ENCODE measurements at regions not wholly inside any gene's neighbourhood (a gene's known extent, or its start where the extent isn't known, plus 50 kb on each side); places are given as distances from the start of the nearest gene placed in this dataset.
A peak's percentile ranks its signal among the peaks of the same experiment; 100 is the strongest.
"Not testable (repeated sequence)": the region's sequence is repeated elsewhere in the genome, so short reads cannot be mapped to it uniquely, and the experiment has no call there.

GRCh38 chr4:127407572-127407971 lies 225.2 kb upstream of the INTU start:
- not testable (repeated sequence) for DNase-seq (ENCODE audit: low read depth)

- DNase-seq (ENCODE audit: low read depth), result no peak
Observed at GRCh38 chr4:127410201-127410600, 222.6 kb upstream of the INTU start.

GRCh38 chr4:127410644-127411043 lies 222.1 kb upstream of the INTU start:
- no peak for DNase-seq (ENCODE audit: low read depth)

- no peak for DNase-seq (ENCODE audit: low read depth)
Observed at GRCh38 chr4:127414951-127415606, 217.7 kb upstream of the INTU start.

GRCh38 chr4:127416115-127416514 lies 216.6 kb upstream of the INTU start:
- no peak for DNase-seq (ENCODE audit: low read depth)

DNA sequence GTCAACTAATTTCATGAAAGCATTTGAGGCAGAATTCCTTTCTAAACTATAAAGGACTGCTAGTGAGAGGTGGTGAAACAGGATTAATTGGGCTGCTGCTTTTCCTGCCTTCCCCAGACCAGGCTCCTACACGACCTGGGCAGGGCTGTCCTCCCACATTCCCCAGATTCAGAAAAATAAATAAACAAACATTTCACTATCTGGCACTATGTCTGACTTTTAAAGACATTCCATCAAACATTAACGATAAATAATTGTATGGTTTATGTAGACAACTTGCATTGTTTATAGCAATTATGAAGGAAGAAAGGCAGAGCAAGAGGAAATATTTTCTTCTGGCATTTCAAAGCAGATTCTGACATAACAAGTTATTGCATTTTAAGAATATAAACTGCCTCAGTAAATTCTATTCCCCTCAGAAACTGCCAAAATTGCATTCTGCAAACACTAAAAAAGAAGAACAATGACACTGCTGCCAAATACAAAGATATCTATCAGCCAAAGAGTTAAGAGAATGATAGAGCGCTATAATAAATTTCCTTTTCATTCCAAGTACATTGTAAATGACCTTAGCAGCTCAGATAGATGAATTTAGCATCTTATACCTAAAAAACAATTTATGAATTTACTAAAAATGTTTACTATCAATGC lies 214.7 kb upstream of the INTU start:
- no peak for DNase-seq (ENCODE audit: low read depth)

- DNase-seq (ENCODE audit: low read depth), result no peak
Observed at GRCh38 chr4:127419431-127419830, 213.3 kb upstream of the INTU start.

- DNase-seq (ENCODE audit: low read depth), result no peak
Observed at GRCh38 chr4:127421437-127421836, 211.3 kb upstream of the INTU start.

- DNase-seq (ENCODE audit: low read depth), result no peak
Observed at GRCh38 chr4:127425202-127425845, 207.4 kb upstream of the INTU start.

- DNase-seq (ENCODE audit: low read depth), result no peak
Observed at GRCh38 chr4:127425851-127426250, 206.9 kb upstream of the INTU start.

DNA sequence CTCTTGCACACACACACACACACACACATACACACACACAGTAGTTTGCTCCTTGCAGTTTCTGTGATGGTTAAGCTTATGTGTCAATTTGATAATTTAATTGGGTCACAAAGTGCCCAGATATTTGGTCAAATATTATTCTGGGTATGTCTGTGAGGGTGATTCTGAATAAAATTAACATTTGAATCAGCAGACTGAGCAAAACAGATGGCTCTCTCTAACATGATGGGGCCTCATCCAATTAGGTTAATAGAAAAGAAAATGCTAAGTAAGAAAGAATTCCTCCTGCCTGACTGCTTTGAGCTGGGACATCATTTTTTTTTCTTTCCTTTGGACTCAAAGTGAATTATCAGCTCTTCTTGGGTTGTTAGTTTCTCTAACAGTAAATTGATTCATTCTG lies 191.2 kb upstream of the INTU start:
- DNase-seq (ENCODE audit: low read depth), result no peak

DNA sequence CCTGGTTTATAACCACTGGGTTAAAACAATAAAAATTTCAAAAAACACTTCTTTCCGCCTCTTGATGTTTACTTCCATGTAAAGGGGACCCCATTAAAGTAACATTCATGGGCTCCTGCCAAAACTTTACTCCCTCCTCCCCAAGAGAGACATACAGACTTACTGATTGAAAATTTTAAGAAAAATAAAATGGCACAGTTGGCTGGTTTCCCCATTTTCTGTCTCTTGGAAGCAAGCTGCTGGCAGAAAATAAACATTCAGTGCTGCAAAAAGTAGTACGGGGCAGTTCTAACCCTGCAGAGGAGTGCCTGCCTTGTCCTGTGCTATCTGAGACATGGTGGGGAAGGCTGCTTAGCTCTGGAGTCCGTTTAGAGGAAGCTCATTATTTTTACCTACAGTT lies 187.3 kb upstream of the INTU start:
- DNase-seq (ENCODE audit: low read depth), result no peak

DNA sequence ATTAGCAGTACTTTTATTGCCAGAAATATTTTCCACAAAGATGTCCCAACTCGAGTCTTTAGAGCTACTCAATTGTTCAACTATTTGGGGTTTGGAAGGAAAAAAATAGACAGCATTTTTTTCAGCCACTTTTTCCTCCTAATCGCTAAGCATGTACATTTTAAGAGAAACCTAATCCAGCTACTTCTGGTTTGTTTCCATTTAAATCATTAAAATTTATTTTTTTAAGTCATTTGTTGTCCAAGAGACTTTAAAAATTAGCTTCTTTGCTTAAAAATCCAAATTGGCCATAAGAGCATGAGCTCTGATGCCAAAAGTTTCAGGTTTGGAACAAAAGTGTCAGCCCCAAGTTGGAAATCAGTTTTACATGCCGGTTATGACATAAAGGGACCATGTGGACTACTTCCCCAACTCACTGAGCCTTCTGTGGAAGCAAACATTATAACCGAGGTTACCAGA lies 186.3 kb upstream of the INTU start:
- no peak for DNase-seq (ENCODE audit: low read depth)

- DNase-seq (ENCODE audit: low read depth), result no peak
Observed at GRCh38 chr4:127448986-127449385, 183.8 kb upstream of the INTU start.

GRCh38 chr4:127449449-127449848 lies 183.3 kb upstream of the INTU start:
- DNase-seq (ENCODE audit: low read depth), result no peak

GRCh38 chr4:127450276-127450675 lies 182.5 kb upstream of the INTU start:
- no peak for DNase-seq (ENCODE audit: low read depth)

GRCh38 chr4:127463883-127464282 lies 168.9 kb upstream of the INTU start:
- no peak for DNase-seq (ENCODE audit: low read depth)

- DNase-seq (ENCODE audit: low read depth), result no peak
Observed at GRCh38 chr4:127469542-127469941, 163.2 kb upstream of the INTU start.

- no peak for DNase-seq (ENCODE audit: low read depth)
Observed at GRCh38 chr4:127469959-127470809, 162.6 kb upstream of the INTU start.

GRCh38 chr4:127478271-127478670 lies 154.5 kb upstream of the INTU start:
- not testable (repeated sequence) for DNase-seq (ENCODE audit: low read depth)

DNA sequence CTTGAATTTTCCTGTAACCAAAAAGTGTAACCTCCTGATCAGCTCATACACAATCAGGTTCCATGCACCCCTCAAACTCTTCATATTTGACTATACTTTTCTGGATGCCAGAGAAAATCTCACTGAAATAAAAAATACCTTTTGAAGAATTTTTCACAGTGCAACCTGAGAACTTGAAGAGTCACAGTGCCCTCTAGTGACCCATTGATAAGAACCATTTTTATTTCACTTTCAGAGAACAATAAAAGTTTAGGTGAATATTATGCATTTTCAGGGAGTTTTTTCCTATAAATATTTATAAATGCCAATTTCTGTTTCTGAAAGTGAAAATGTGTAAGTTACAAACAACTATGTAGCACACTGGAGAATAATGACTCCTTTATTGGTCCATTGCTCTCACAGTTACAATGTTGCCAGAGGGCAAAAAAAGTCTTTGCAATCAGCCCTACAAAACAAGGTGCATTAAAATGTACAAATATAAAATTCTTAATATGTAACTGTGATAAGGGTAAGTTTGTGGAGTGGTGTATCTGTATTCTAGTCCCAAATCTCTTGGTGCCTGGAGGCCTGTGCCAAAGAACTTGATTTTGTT lies 153.6 kb upstream of the INTU start:
- peak; percentile 16 for DNase-seq (ENCODE audit: low read depth)

DNA sequence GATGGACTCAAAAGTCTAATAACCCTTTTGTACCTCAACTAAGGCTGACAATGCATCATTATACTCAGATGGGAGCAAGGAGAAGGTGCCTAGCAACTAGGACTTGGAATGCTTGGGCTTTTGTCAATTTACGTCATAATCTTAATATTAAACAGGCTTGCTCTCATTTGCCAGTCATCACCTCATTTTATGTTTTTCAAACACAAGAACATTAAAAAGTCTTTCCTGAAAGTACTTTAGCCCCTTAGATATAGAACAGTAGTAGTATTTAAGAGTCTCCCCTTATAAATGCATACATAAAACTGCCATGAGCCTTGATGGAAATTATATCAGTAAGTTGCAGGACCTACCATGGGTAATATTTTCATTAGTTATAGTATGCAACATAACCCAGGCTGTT lies 150.7 kb upstream of the INTU start:
- DNase-seq (ENCODE audit: low read depth), result no peak

Data from GM04504 (cell line).